ENCODE measurements at regions not wholly inside any gene's neighbourhood (a gene's known extent, or its start where the extent isn't known, plus 50 kb on each side); places are given as distances from the start of the nearest gene placed in this dataset.

DNA sequence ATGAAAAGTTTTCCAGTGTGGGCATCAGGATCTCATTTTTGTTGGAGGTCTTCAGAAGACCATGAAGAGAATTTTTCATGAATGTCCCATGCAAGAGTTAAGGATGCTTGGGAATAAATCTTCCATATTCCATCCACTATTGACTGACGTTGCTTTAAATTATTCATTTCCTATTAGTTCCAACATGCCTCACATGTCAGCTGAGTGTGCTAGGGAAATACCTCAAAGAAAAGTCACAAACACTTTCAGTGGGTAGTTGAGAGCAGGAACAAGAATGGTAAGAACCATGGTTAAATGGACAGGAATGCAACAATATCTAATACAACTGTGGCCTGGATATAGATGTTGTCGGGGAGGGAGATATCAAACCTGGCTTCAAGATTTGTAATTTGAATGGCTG lies 610.1 kb downstream of the TECRL start:
- TF ChIP-seq, protein P1, sequence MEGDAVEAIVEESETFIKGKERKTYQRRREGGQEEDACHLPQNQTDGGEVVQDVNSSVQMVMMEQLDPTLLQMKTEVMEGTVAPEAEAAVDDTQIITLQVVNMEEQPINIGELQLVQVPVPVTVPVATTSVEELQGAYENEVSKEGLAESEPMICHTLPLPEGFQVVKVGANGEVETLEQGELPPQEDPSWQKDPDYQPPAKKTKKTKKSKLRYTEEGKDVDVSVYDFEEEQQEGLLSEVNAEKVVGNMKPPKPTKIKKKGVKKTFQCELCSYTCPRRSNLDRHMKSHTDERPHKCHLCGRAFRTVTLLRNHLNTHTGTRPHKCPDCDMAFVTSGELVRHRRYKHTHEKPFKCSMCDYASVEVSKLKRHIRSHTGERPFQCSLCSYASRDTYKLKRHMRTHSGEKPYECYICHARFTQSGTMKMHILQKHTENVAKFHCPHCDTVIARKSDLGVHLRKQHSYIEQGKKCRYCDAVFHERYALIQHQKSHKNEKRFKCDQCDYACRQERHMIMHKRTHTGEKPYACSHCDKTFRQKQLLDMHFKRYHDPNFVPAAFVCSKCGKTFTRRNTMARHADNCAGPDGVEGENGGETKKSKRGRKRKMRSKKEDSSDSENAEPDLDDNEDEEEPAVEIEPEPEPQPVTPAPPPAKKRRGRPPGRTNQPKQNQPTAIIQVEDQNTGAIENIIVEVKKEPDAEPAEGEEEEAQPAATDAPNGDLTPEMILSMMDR (IDR thresholded peaks at IDR 0.05; ENCODE audit: low read length) = no peak
- TF ChIP-seq EZH2 (optimal IDR thresholded peaks at IDR 0.05; ENCODE audit: low read depth, low read length) = no peak
